PC-9 (cell line): ENCODE measurements at regions not wholly inside any gene's neighbourhood (a gene's known extent, or its start where the extent isn't known, plus 50 kb on each side); places are given as distances from the start of the nearest gene placed in this dataset.

Experiments
- CTCF ChIP-seq: fragments of 200-600 bp; sonication (generic); conservative IDR thresholded peaks from 2 replicates; pipeline ENCODE4 v1.6.1; 2017; ENCODE audit warnings: mixed run types, antibody characterized with exemption, mild to moderate bottlenecking, moderate library complexity
- EZH2 ChIP-seq: fragments of 200-600 bp; sonication (generic); IDR thresholded peaks from 2 replicates; pipeline ENCODE4 v1.8.0; 2017; ENCODE audit warnings: antibody characterized with exemption, low read depth

GRCh38 chr15:29571792-29572431 is 250.4 kb downstream of the TJP1 start:
- TF ChIP-seq CTCF (no peak), EZH2 (no peak)
